WTC11 (cell line): ENCODE measurements at regions not wholly inside any gene's neighbourhood (a gene's known extent, or its start where the extent isn't known, plus 50 kb on each side); places are given as distances from the start of the nearest gene placed in this dataset.

Source experiments
- ATAC-seq: fragments of 200-7000 bp; cut with Tn5 transposase; 2 replicates; pipeline ENCODE4 v1.10.0; 2021; ENCODE audit warnings: mild to moderate bottlenecking, moderate library complexity
- CTCF ChIA-PET: fragments of 300-600 bp; sonication (Branson Sonifier 250); formaldehyde crosslinking; loops from one replicate; lab custom pipeline; 2021; ENCODE audit warnings: antibody characterized with exemption; lab: Charles Lee
- POLR2A ChIA-PET: fragments of 350-600 bp; sonication (Branson Sonifier 250); formaldehyde crosslinking; loops from one replicate; lab custom pipeline; 2021; ENCODE audit warnings: antibody characterized with exemption; lab: Charles Lee
- DNase-seq: peaks from one replicate; pipeline ENCODE4 v3.0.0; 2021; ENCODE audit warnings: low spot score
- H3K27ac Mint-ChIP-seq: 2 replicates; pipeline ENCODE4 v1.8.0; 2021; ENCODE audit warnings: mixed read lengths
- H3K27me3 Mint-ChIP-seq: 2 replicates; pipeline ENCODE4 v1.8.0; 2021; ENCODE audit warnings: low read depth, mild to moderate bottlenecking, moderate library complexity, mixed read lengths
- H3K36me3 Mint-ChIP-seq: 2 replicates; pipeline ENCODE4 v1.8.0; 2021; ENCODE audit warnings: mixed read lengths
- H3K4me1 Mint-ChIP-seq: 2 replicates; pipeline ENCODE4 v1.8.0; 2022; ENCODE audit warnings: mixed read lengths
- H3K4me3 Mint-ChIP-seq: 2 replicates; pipeline ENCODE4 v1.8.0; 2021; ENCODE audit warnings: mild to moderate bottlenecking, moderate library complexity, mixed read lengths
- H3K9me3 Mint-ChIP-seq: 2 replicates; pipeline ENCODE4 v1.8.0; 2021; ENCODE audit warnings: mixed read lengths
- EMX1 ChIP-seq: fragments of 250-450 bp; sonication (Bioruptor Pico); IDR thresholded peaks from 2 replicates; pipeline ENCODE4 v1.8.0; 2021; ENCODE audit warnings: mild to moderate bottlenecking
- FOXP1 ChIP-seq: sonication (generic); formaldehyde crosslinking; IDR thresholded peaks from 2 replicates; pipeline ENCODE4 v1.8.0; 2022; ENCODE audit warnings: missing genetic modification reagents, mild to moderate bottlenecking, moderate library complexity, borderline replicate concordance
- GABPB1 ChIP-seq: sonication (generic); formaldehyde crosslinking; IDR thresholded peaks from 2 replicates; pipeline ENCODE4 v1.8.1; 2023; ENCODE audit warnings: mild to moderate bottlenecking, missing genetic modification reagents
- JAZF1 ChIP-seq: fragments of 250-450 bp; sonication (Bioruptor Pico); IDR thresholded peaks from 2 replicates; pipeline ENCODE4 v1.9.0; 2021; ENCODE audit warnings: moderate library complexity, mild to moderate bottlenecking, inconsistent platforms
- NR2C2 ChIP-seq: sonication (generic); formaldehyde crosslinking; IDR thresholded peaks from 2 replicates; pipeline ENCODE4 v1.8.0; 2022; ENCODE audit warnings: mild to moderate bottlenecking, missing genetic modification reagents
- OVOL2 ChIP-seq: fragments of 250-450 bp; sonication (Bioruptor Pico); IDR thresholded peaks from 2 replicates; pipeline ENCODE4 v1.9.0; 2021; ENCODE audit warnings: mild to moderate bottlenecking, borderline replicate concordance
- PRRX2 ChIP-seq: fragments of 250-450 bp; sonication (Bioruptor Pico); IDR thresholded peaks from 2 replicates; pipeline ENCODE4 v1.8.0; 2021; ENCODE audit warnings: mild to moderate bottlenecking
- RELA ChIP-seq: sonication (generic); formaldehyde crosslinking; IDR thresholded peaks from 2 replicates; pipeline ENCODE4 v1.8.1; 2022; ENCODE audit warnings: missing genetic modification reagents, mild to moderate bottlenecking, borderline replicate concordance
- SP1 ChIP-seq: sonication (generic); formaldehyde crosslinking; conservative IDR thresholded peaks from 2 replicates; pipeline ENCODE4 v1.8.1; 2022; ENCODE audit warnings: missing genetic modification reagents
- TCF7 ChIP-seq: sonication (generic); formaldehyde crosslinking; IDR thresholded peaks from 2 replicates; pipeline ENCODE4 v1.8.0; 2022; ENCODE audit warnings: mild to moderate bottlenecking, low read depth, missing genetic modification reagents, moderate library complexity
- ZNF232 ChIP-seq: sonication (generic); formaldehyde crosslinking; IDR thresholded peaks from 2 replicates; pipeline ENCODE4 v1.8.0; 2022; ENCODE audit warnings: mild to moderate bottlenecking, missing genetic modification reagents
- ZNF317 ChIP-seq: sonication (generic); formaldehyde crosslinking; IDR thresholded peaks from 2 replicates; pipeline ENCODE4 v1.8.1; 2023; ENCODE audit warnings: low read depth, mild to moderate bottlenecking, moderate library complexity, missing genetic modification reagents, borderline replicate concordance
- TF ChIP-seq, protein P1 (sequence below): sonication (generic); formaldehyde crosslinking; IDR thresholded peaks from 2 replicates; pipeline ENCODE4 v1.8.1; 2023; ENCODE audit warnings: mild to moderate bottlenecking, moderate library complexity, missing genetic modification reagents
- TF ChIP-seq, protein P2 (sequence below): fragments of 250-450 bp; sonication (Bioruptor Pico); IDR thresholded peaks from 2 replicates; pipeline ENCODE4 v1.8.0; 2021; ENCODE audit warnings: mild to moderate bottlenecking
- TF ChIP-seq, protein P3 (sequence below): sonication (generic); formaldehyde crosslinking; IDR thresholded peaks from 2 replicates; pipeline ENCODE4 v1.8.0; 2022; ENCODE audit warnings: mild to moderate bottlenecking, missing genetic modification reagents
- TF ChIP-seq, protein P4 (sequence below): sonication (generic); formaldehyde crosslinking; IDR thresholded peaks from 2 replicates; pipeline ENCODE4 v1.8.1; 2023; ENCODE audit warnings: mild to moderate bottlenecking, missing genetic modification reagents, moderate library complexity
- TF ChIP-seq, protein P5 (sequence below): fragments of 250-450 bp; sonication (Bioruptor Pico); IDR thresholded peaks from 2 replicates; pipeline ENCODE4 v1.9.0; 2021; ENCODE audit warnings: mild to moderate bottlenecking

DNA sequence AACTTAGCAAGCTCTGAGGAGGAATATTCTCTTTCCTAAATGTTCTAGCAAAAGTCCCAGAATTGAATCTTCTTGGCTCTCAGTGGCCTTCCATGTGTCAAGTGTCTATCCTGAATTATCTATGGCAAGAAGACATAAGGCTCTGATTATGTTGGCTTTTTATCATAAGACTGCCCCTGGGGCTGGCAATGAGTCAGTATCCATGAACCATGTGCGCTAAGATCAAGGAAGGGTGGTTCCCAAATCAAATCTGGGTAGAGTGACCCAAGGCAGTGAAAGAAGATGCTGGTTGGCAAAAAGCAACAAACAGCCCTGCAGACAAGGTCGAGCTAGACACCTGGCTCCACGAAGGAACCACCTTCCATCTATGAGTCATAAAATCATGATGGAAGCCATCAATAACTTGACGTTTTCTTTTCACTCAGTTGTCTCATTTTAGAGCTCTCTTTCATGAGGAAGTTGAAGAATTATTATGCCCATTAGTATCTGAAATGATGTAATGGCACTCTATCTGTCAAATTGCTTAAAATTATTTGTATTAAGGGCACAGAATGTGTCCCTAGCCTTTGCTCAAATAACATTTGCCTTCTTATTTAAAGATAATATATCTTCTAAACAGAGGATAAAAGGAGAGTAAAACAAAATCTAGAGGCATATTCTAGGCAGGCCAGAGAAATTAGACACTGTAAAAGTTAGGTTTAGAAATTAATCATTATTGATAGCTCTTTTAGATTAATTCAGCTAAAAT is 657.7 kb upstream of the GOT2 start:
- DNase-seq (no peak), ATAC-seq (no peak)
- Mint-ChIP-seq H3K4me3 (no peak overlapping the region), H3K9me3 (no peaks in the 10 kb centered on the region), H3K27me3 (no peaks in the 10 kb centered on the region), H3K27ac (no peak overlapping the region), H3K36me3 (no peaks in the 10 kb centered on the region), H3K4me1 (peaks cover 40% of the 10 kb centered on the region)
- TF ChIP-seq, protein P1, sequence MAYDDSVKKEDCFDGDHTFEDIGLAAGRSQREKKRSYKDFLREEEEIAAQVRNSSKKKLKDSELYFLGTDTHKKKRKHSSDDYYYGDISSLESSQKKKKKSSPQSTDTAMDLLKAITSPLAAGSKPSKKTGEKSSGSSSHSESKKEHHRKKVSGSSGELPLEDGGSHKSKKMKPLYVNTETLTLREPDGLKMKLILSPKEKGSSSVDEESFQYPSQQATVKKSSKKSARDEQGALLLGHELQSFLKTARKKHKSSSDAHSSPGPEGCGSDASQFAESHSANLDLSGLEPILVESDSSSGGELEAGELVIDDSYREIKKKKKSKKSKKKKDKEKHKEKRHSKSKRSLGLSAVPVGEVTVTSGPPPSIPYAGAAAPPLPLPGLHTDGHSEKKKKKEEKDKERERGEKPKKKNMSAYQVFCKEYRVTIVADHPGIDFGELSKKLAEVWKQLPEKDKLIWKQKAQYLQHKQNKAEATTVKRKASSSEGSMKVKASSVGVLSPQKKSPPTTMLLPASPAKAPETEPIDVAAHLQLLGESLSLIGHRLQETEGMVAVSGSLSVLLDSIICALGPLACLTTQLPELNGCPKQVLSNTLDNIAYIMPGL (CRISPR knock-in tag), result no peak
- TF ChIP-seq JAZF1 (CRISPR knock-in tag), result no peak
- ChIA-PET POLR2A (no interaction called here), CTCF (no interaction called here)

DNA sequence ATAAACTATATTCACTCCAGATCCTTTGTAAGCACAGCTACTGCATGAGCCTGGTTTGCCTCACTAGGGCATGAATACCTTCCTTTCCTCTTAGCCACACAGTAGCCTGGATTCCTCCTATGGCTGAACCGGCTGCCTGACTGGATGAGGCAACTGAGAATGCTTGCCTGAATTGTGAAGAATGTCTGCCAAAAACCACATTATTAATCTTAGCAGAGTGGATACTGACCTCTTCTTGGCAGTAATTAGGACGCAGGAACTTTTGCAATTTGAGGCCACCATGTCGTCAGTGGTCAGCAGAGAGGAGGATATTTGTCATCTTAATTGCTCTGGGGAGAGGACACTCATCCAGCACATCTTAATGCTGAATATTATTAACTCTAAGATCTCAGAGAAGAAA is 651.8 kb upstream of the GOT2 start:
- ATAC-seq, result no peak; the same call in 1 of the 2 replicates
- H3K9me3 Mint-ChIP-seq, result no peaks in the 10 kb centered on the region
- H3K36me3 Mint-ChIP-seq, result no peaks in the 10 kb centered on the region
- TF ChIP-seq GABPB1 (no peak), SP1 (CRISPR knock-in tag) (no peak), ZNF317 (CRISPR knock-in tag) (no peak), NR2C2 (CRISPR knock-in tag) (no peak)
- H3K4me3 Mint-ChIP-seq, result no peak overlapping the region
- DNase-seq, result no peak
- no peak overlapping the region for H3K27ac Mint-ChIP-seq
- H3K4me1 Mint-ChIP-seq, result peaks cover 26% of the 10 kb centered on the region
- CTCF ChIA-PET, result no interaction called here
- H3K27me3 Mint-ChIP-seq, result no peaks in the 10 kb centered on the region; the same call in 1 of the 2 replicates
- POLR2A ChIA-PET, result no interaction called here

DNA sequence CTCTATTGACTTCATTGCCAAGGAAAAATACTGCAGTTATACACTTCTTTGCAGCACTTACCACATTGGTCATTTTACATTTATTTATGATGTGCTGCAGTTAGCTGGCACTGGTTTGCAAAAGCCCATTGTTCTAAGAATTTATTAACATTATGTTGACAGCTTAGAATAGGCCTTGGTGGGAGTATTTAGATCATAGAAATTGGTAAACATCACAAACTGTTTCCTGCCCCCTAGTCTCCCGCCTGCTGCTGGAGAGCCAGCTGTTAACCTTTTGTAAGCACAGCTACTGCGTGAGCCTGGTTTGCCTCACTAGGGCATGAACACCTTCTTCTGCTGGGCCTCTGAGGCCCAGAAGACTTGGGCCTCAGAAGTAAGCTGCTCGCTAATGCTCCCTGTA is 651.4 kb upstream of the GOT2 start:
- H3K4me3 Mint-ChIP-seq, result no peak overlapping the region
- H3K36me3 Mint-ChIP-seq, result no peaks in the 10 kb centered on the region
- no peaks in the 10 kb centered on the region for H3K9me3 Mint-ChIP-seq
- H3K27me3 Mint-ChIP-seq, result no peaks in the 10 kb centered on the region; the same call in 1 of the 2 replicates
- no peak overlapping the region for H3K27ac Mint-ChIP-seq
- ChIA-PET CTCF (no interaction called here), POLR2A (no interaction called here)
- DNase-seq (no peak), ATAC-seq (no peak)
- no peak for TF ChIP-seq PRRX2 (CRISPR knock-in tag)
- TF ChIP-seq EMX1 (CRISPR knock-in tag), result no peak
- TF ChIP-seq RELA (CRISPR knock-in tag), result no peak
- TF ChIP-seq, protein P2, sequence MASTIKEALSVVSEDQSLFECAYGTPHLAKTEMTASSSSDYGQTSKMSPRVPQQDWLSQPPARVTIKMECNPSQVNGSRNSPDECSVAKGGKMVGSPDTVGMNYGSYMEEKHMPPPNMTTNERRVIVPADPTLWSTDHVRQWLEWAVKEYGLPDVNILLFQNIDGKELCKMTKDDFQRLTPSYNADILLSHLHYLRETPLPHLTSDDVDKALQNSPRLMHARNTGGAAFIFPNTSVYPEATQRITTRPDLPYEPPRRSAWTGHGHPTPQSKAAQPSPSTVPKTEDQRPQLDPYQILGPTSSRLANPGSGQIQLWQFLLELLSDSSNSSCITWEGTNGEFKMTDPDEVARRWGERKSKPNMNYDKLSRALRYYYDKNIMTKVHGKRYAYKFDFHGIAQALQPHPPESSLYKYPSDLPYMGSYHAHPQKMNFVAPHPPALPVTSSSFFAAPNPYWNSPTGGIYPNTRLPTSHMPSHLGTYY, result no peak
- TF ChIP-seq, protein P3, sequence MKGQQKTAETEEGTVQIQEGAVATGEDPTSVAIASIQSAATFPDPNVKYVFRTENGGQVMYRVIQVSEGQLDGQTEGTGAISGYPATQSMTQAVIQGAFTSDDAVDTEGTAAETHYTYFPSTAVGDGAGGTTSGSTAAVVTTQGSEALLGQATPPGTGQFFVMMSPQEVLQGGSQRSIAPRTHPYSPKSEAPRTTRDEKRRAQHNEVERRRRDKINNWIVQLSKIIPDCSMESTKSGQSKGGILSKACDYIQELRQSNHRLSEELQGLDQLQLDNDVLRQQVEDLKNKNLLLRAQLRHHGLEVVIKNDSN (CRISPR knock-in tag), result no peak
- TF ChIP-seq OVOL2 (CRISPR knock-in tag), result no peak
- TF ChIP-seq ZNF232, result no peak
- H3K4me1 Mint-ChIP-seq, result peaks cover 23% of the 10 kb centered on the region

DNA sequence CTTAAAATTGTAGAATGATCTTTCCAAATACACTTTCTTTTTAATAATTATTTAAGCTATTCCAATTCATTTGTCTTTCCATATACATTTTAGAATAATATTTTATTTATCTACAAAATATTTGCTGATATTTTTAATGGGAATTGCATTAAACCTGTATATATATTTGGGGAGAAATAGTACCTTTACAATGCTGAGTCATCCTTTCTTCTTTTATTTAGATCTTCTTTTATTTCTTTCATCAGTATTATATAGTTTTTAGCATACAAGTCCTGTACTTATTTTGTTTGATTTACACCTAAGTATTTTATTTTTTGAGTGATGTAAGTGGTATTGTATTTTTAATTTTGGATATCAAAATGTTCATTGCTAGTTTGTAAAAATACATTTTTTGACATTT is 639.5 kb upstream of the GOT2 start:
- no peak overlapping the region for H3K27ac Mint-ChIP-seq
- 0 out of 2 replicates have a peak, but pooled peaks cover 3% of the 10 kb centered on the region for H3K9me3 Mint-ChIP-seq
- POLR2A ChIA-PET, result no interaction called here
- H3K36me3 Mint-ChIP-seq, result no peaks in the 10 kb centered on the region
- ATAC-seq, result no peak
- peaks cover 13% of the 10 kb centered on the region for H3K4me1 Mint-ChIP-seq
- no peak for DNase-seq
- peaks cover 10% of the 10 kb centered on the region for H3K27me3 Mint-ChIP-seq
- CTCF ChIA-PET, result no interaction called here
- H3K4me3 Mint-ChIP-seq, result no peak overlapping the region
- TF ChIP-seq TCF7, result no peak
- TF ChIP-seq, protein P4, sequence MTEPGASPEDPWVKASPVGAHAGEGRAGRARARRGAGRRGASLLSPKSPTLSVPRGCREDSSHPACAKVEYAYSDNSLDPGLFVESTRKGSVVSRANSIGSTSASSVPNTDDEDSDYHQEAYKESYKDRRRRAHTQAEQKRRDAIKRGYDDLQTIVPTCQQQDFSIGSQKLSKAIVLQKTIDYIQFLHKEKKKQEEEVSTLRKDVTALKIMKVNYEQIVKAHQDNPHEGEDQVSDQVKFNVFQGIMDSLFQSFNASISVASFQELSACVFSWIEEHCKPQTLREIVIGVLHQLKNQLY, result no peak
- TF ChIP-seq, protein P5, sequence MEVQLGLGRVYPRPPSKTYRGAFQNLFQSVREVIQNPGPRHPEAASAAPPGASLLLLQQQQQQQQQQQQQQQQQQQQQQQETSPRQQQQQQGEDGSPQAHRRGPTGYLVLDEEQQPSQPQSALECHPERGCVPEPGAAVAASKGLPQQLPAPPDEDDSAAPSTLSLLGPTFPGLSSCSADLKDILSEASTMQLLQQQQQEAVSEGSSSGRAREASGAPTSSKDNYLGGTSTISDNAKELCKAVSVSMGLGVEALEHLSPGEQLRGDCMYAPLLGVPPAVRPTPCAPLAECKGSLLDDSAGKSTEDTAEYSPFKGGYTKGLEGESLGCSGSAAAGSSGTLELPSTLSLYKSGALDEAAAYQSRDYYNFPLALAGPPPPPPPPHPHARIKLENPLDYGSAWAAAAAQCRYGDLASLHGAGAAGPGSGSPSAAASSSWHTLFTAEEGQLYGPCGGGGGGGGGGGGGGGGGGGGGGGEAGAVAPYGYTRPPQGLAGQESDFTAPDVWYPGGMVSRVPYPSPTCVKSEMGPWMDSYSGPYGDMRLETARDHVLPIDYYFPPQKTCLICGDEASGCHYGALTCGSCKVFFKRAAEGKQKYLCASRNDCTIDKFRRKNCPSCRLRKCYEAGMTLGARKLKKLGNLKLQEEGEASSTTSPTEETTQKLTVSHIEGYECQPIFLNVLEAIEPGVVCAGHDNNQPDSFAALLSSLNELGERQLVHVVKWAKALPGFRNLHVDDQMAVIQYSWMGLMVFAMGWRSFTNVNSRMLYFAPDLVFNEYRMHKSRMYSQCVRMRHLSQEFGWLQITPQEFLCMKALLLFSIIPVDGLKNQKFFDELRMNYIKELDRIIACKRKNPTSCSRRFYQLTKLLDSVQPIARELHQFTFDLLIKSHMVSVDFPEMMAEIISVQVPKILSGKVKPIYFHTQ (CRISPR knock-in tag), result no peak
- TF ChIP-seq RELA (CRISPR knock-in tag), result no peak
- TF ChIP-seq FOXP1 (CRISPR knock-in tag), result no peak
